Transverse colon (tissue), 4 donors: ENCODE measurements at regions not wholly inside any gene's neighbourhood (a gene's known extent, or its start where the extent isn't known, plus 50 kb on each side); places are given as distances from the start of the nearest gene placed in this dataset.

Experiments used
- DNase-seq: peaks from one replicate; pipeline ENCODE4 v3.0.0-alpha.2; 2019
- H3K27ac ChIP-seq, 4 donors: fragments of 200-600 bp; sonication (generic); 2 replicates each; pipeline ENCODE4 v1.5.1; 2016 to 2018; ENCODE audit warnings: inconsistent platforms in 4 of 4
- H3K27me3 ChIP-seq: fragments of 200-600 bp; sonication (generic); 2 replicates; pipeline ENCODE4 v1.5.1; 2017; ENCODE audit warnings: inconsistent platforms
- H3K36me3 ChIP-seq, 4 donors: fragments of 200-600 bp; sonication (generic); 2 replicates each; pipeline ENCODE4 v1.5.1; 2017 to 2019; ENCODE audit warnings: inconsistent platforms in 4 of 4
- H3K4me1 ChIP-seq, 4 donors: fragments of 200-600 bp; sonication (generic); 2 replicates each; pipeline ENCODE4 v1.5.1; 2017 to 2020; ENCODE audit warnings: inconsistent platforms in 4 of 4
- H3K4me3 ChIP-seq, 4 donors: fragments of 200-600 bp; sonication (generic); 1 replicate in 1 of 4; 2 replicates in 3 of 4; pipeline versions ENCODE4 v1.5.1 to v1.6.1; 2017 to 2019; ENCODE audit warnings: inconsistent platforms in 4 of 4
- H3K9me3 ChIP-seq, 2 donors: fragments of 200-600 bp; sonication (generic); 2 replicates each; pipeline ENCODE4 v1.5.1; 2017 to 2019; ENCODE audit warnings: inconsistent platforms in 2 of 2
- EP300 ChIP-seq: sonication (generic); formaldehyde crosslinking; IDR thresholded peaks from one replicate; pipeline ENCODE4 v1.6.1; 2017; ENCODE audit warnings: antibody characterized with exemption, low read depth
- POLR2A ChIP-seq: fragments of 450-650 bp; IDR thresholded peaks from one replicate; pipeline ENCODE4 v1.6.1; 2016; ENCODE audit warnings: antibody characterized with exemption, mild to moderate bottlenecking, moderate library complexity
- POLR2AphosphoS5 ChIP-seq, 3 donors: sonication (generic); formaldehyde crosslinking; IDR thresholded peaks; one replicate each; pipeline ENCODE4 v1.6.1; 2016; ENCODE audit warnings: antibody characterized with exemption in 3 of 3
- WGBS, 2 donors: methylation state at CpG; one replicate each; pipeline ENCODE4 v1.1.5; 2018; ENCODE audit warnings: low coverage in 1 of 2; 5-methylcytosine and 5-hydroxymethylcytosine counted together
- in situ Hi-C, 4 donors: fragments of 200-750 bp; cut with MboI; loops; one replicate each; pipeline versions ENCODE4 v1.15.0 to v1.15.1; 2017; ENCODE audit warnings: low sequenced_read_pairs in 3 of 4, low pct_ligation_motif_present in 1 of 4, low pct_unique_long_range_greater_than_20kb in 1 of 4
- intact Hi-C: fragments of 100-400 bp; cut with DNase I; formaldehyde crosslinking; loops from one replicate; pipeline ENCODE4 v1.15.1; 2023; ENCODE audit warnings: low total_unique reads
- TF ChIP-seq, protein P1 (sequence below), 5 experiments: fragments of 200-600 bp in 3 of 5; fragments of 450-650 bp in 2 of 5; sonication (generic) in 3 of 5; IDR thresholded peaks; 1 replicate in 2 of 5; 2 replicates in 3 of 5; pipeline ENCODE4 v1.5.1; 2016 to 2017; ENCODE audit warnings: antibody characterized with exemption in 5 of 5, inconsistent platforms in 3 of 5, mild to moderate bottlenecking in 2 of 5, moderate library complexity in 1 of 5

DNA sequence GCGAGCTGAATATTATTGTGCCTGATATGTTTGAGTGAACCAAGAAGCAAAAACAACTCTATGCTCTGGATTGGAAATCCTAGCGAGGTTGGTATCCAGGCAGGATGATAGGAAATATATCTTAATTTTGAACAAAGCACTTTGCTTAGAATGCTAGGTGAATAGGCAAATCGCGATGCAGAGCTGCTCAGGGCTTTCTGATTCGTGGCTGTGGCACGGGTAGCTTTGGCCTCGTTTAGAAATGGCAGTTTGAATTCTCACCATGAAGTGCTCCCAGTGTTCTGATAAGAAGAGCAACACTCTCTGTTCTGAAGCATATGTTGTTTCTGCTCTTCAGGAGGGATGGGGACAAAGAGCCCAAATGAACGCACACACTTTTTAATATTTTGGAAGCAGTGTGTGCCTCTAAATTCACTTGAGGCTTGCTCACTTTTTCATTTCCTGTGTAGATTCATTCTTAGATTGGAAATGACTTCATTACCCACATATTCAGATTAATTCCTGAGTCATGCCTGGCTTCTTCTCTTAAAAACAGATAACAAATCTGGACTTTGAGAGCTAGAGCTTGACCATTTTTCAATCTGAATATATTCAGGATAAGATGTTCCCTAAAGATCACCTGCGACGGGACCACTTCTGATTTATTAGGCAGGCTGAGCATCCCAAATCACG lies 200.9 kb downstream of the RPAP3 start:
- H3K9me3 ChIP-seq = no peaks in the 10 kb centered on the region
- in situ Hi-C loops = no loop called here
- intact Hi-C loops = no loop called here
- peak overlapping the region in 1 of 4 donors; percentile 8 for H3K27ac ChIP-seq
- WGBS, 2 donors = 73 to 74% methylated on average over 11 of the region's 11 CpGs
- DNase-seq = no peak
- no peaks in the 10 kb centered on the region for H3K27me3 ChIP-seq
- no peak overlapping the region for H3K4me3 ChIP-seq
- no peaks in the 10 kb centered on the region for H3K36me3 ChIP-seq
- H3K4me1 ChIP-seq = no peaks in the 10 kb centered on the region
- TF ChIP-seq POLR2AphosphoS5 (IDR thresholded peaks at IDR 0.05) (no peak), EP300 (no peak), POLR2A (no peak)
- TF ChIP-seq, protein P1, sequence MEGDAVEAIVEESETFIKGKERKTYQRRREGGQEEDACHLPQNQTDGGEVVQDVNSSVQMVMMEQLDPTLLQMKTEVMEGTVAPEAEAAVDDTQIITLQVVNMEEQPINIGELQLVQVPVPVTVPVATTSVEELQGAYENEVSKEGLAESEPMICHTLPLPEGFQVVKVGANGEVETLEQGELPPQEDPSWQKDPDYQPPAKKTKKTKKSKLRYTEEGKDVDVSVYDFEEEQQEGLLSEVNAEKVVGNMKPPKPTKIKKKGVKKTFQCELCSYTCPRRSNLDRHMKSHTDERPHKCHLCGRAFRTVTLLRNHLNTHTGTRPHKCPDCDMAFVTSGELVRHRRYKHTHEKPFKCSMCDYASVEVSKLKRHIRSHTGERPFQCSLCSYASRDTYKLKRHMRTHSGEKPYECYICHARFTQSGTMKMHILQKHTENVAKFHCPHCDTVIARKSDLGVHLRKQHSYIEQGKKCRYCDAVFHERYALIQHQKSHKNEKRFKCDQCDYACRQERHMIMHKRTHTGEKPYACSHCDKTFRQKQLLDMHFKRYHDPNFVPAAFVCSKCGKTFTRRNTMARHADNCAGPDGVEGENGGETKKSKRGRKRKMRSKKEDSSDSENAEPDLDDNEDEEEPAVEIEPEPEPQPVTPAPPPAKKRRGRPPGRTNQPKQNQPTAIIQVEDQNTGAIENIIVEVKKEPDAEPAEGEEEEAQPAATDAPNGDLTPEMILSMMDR (IDR thresholded peaks at IDR 0.05) = no peak

DNA sequence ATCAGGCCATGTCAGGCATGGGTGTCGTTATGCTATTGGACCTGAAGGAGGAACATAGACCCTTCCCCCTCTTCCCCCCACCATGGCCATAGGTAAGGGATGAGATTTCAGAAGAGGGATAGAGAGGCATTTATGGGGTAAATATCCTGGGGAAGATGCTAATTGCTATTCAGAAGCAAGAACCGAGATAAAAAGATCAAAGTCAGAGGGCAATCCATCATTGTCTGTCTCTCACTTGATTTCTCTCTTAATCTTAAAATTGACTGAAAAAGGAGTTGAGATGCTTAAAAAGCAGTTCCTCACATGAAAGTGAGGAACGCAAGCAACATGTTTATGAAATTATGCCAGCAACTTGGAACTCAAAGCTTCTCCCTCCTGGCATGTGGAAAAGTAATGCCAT lies 212.0 kb downstream of the RPAP3 start:
- Histone ChIP-seq H3K4me3 (no peak overlapping the region), H3K27ac (no peak overlapping the region), H3K9me3 (peaks cover 0 to 3% of the 10 kb centered on the region in 2 donors), H3K4me1 (no peaks in the 10 kb centered on the region), H3K36me3 (no peaks in the 10 kb centered on the region), H3K27me3 (no peaks in the 10 kb centered on the region)
- DNase-seq = no peak
- intact Hi-C loops = no loop called here
- in situ Hi-C loops = no loop called here
- TF ChIP-seq, protein P1 (IDR thresholded peaks at IDR 0.05) = no peak
- TF ChIP-seq POLR2AphosphoS5 (IDR thresholded peaks at IDR 0.05) = no peak
- no peak for TF ChIP-seq EP300
- no peak for TF ChIP-seq POLR2A
- WGBS, 2 donors = 53 to 55% methylated on average over 2 to 3 of the region's 3 CpGs

DNA sequence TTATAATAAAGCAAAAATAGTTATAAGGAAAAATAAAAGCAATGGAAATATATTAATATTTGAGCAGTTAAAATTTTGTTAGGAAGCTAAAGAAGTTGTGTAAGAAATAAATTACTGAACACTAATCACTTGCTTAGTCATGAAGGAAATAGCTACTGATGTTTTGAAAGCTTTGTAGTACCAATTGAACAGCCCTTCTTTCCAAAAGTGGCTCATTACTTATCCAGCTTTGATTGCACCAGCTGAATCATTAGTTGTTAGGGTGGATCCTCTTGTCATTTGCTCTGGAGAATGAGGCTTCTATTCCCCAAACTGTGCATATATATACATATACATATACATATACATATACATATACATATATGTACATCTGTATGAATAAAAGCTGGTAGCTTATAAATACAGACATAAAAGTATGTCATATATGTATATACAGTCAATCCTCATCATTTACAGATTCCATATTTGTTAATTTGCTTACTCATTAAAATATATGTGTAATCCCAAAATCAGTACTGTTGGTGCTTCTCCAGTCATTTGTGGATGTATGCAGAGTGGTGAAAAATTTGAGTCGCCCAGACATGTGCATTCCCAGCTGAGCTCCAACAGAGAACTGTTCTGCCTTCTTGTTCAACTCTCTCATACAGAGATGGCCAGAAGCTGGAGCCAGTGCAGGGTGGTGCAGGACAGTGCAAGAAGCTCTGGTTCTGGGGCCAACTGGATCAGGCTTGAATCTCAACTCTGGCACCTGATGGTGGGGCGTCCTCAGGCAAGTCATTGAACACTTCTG lies 214.1 kb downstream of the RPAP3 start:
- WGBS, 2 donors = 70% methylated on average over 2 of the region's 2 CpGs; no CpG with 5 or more reads in 1 of the 2 donors
- no peaks in the 10 kb centered on the region for H3K4me1 ChIP-seq
- no peaks in the 10 kb centered on the region for H3K9me3 ChIP-seq
- intact Hi-C loops = no loop called here
- H3K27ac ChIP-seq = no peak overlapping the region
- no peak for DNase-seq
- no peak overlapping the region for H3K4me3 ChIP-seq
- no peaks in the 10 kb centered on the region for H3K27me3 ChIP-seq
- TF ChIP-seq POLR2AphosphoS5 (IDR thresholded peaks at IDR 0.05) = no peak
- TF ChIP-seq POLR2A = no peak
- TF ChIP-seq, protein P1 (IDR thresholded peaks at IDR 0.05) = no peak
- no peak for TF ChIP-seq EP300
- no peaks in the 10 kb centered on the region for H3K36me3 ChIP-seq
- in situ Hi-C loops = no loop called here

DNA sequence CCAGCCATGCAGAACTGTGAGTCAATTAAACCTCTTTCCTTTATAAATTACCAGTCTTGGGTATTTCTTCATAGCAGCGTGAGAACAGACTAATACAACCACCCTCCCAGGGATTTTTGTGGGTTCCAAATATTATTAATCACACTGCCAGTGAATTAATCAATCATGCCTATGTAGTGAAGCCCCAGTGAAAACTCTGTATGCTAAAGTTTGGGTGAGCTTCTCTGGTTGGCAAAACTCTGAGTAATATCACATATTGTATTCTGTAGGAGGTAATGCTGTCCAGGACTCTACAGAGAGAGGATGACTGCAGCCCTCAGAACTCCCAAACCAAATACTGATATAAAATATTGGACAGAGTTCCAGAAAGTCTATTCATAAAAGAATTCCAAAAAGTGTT lies 216.9 kb downstream of the RPAP3 start:
- no peak for DNase-seq
- intact Hi-C loops = no loop called here
- TF ChIP-seq POLR2A (no peak), POLR2AphosphoS5 (IDR thresholded peaks at IDR 0.05) (no peak), EP300 (no peak)
- TF ChIP-seq, protein P1 (IDR thresholded peaks at IDR 0.05) = no peak
- Histone ChIP-seq H3K27ac (no peak overlapping the region), H3K9me3 (no peaks in the 10 kb centered on the region), H3K36me3 (no peaks in the 10 kb centered on the region), H3K4me1 (no peaks in the 10 kb centered on the region), H3K27me3 (no peaks in the 10 kb centered on the region), H3K4me3 (no peak overlapping the region)
- in situ Hi-C loops = no loop called here
- 67 to 73% methylated on average over 1 of the region's 1 CpG for WGBS, 2 donors
